22Rv1 (cell line): ENCODE measurements at regions not wholly inside any gene's neighbourhood (a gene's known extent, or its start where the extent isn't known, plus 50 kb on each side); places are given as distances from the start of the nearest gene placed in this dataset.
"Not testable (repeated sequence)": the region's sequence is repeated elsewhere in the genome, so short reads cannot be mapped to it uniquely, and the experiment has no call there.

Source experiments
- H3K27ac ChIP-seq: fragments of 450-650 bp; 2 replicates; pipeline ENCODE4 v1.5.1; 2017
- ZFX ChIP-seq: fragments of 450-650 bp; IDR thresholded peaks from 2 replicates; pipeline ENCODE4 v1.6.1; 2017; ENCODE audit warnings: antibody characterized with exemption, borderline replicate concordance
- TF ChIP-seq, protein P1 (sequence below): fragments of 450-650 bp; IDR thresholded peaks from 2 replicates; pipeline ENCODE4 v1.5.1; 2017; ENCODE audit warnings: mild to moderate bottlenecking

- H3K27ac ChIP-seq = no peak overlapping the region
- no peak for TF ChIP-seq ZFX
- TF ChIP-seq, protein P1, sequence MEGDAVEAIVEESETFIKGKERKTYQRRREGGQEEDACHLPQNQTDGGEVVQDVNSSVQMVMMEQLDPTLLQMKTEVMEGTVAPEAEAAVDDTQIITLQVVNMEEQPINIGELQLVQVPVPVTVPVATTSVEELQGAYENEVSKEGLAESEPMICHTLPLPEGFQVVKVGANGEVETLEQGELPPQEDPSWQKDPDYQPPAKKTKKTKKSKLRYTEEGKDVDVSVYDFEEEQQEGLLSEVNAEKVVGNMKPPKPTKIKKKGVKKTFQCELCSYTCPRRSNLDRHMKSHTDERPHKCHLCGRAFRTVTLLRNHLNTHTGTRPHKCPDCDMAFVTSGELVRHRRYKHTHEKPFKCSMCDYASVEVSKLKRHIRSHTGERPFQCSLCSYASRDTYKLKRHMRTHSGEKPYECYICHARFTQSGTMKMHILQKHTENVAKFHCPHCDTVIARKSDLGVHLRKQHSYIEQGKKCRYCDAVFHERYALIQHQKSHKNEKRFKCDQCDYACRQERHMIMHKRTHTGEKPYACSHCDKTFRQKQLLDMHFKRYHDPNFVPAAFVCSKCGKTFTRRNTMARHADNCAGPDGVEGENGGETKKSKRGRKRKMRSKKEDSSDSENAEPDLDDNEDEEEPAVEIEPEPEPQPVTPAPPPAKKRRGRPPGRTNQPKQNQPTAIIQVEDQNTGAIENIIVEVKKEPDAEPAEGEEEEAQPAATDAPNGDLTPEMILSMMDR = no peak
Observed at GRCh38 chr5:74389531-74390305, 250.8 kb downstream of the ENC1 start.

- not testable (repeated sequence) for H3K27ac ChIP-seq
Observed at GRCh38 chr5:74388411-74388810, 252.1 kb downstream of the ENC1 start.

- H3K27ac ChIP-seq = no peak overlapping the region
- TF ChIP-seq, protein P1 = no peak
- no peak for TF ChIP-seq ZFX
Observed at GRCh38 chr5:74386571-74387334, 253.8 kb downstream of the ENC1 start.

DNA sequence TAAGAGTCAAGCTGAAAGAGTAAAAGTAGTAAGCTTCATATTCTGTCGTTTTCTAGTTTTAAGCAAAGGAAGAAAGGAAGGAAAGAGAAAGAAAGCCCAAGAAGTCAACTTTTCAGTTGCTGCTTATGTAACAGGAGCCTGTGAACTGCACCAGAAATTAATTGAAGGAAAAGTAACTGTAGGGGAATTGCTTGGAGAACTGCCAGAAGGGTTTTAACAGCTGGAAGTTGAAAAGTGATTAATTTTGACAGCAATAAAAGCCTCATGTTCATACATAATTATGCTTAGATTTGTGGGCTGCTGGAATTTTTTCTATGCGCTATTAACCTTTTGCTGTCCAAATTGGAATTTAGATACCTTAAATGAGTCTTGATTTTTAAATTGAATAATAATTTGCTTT is 255.7 kb downstream of the ENC1 start:
- no peak overlapping the region for H3K27ac ChIP-seq
- no peak for TF ChIP-seq ZFX
- TF ChIP-seq, protein P1 = no peak

- H3K27ac ChIP-seq = no peak overlapping the region
Observed at GRCh38 chr5:74382987-74383593, 257.4 kb downstream of the ENC1 start.

GRCh38 chr5:74382123-74382855 is 258.2 kb downstream of the ENC1 start:
- no peak for TF ChIP-seq ZFX
- TF ChIP-seq, protein P1 = no peak
- no peak overlapping the region for H3K27ac ChIP-seq

More at GRCh38 chr5:74382987-74383593, 257.4 kb downstream of the ENC1 start:
- TF ChIP-seq, protein P1 = no peak
- TF ChIP-seq ZFX = no peak

- TF ChIP-seq ZFX = no peak
- TF ChIP-seq, protein P1 = no peak
- no peak overlapping the region for H3K27ac ChIP-seq
Observed at GRCh38 chr5:74380193-74380592, 260.3 kb downstream of the ENC1 start.
